VCaP (cell line): ENCODE measurements at regions not wholly inside any gene's neighbourhood (a gene's known extent, or its start where the extent isn't known, plus 50 kb on each side); places are given as distances from the start of the nearest gene placed in this dataset.

Experiments used
- H3K27ac ChIP-seq: fragments of 450-650 bp; 2 replicates; pipeline ENCODE4 v1.5.1; 2017
- CTCF ChIP-seq: fragments of 450-650 bp; conservative IDR thresholded peaks from 2 replicates; pipeline ENCODE4 v1.5.1; 2017; ENCODE audit warnings: mild to moderate bottlenecking, moderate library complexity

DNA sequence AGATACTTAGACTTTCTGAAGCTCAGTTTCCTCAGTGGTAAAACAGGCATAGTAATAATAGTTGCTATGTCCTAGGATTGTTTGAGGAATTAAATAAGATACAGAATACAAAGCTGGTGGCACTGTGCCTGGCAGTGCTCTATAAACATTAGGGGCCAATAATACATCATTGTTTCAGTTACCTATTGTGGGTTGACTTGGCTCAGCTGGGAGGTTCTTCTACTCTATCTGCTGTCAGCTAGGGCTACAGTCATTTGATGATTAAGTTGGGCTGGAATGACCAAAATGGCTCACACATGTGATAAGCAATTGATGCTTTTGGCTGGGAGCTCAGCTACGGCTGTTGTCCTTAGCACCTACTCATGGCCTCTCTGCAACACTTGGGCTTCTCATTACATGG lies 121.2 kb upstream of the USP9X start:
- no peak for TF ChIP-seq CTCF
- no peak overlapping the region for H3K27ac ChIP-seq

GRCh38 chrX:40964633-40965586 lies 120.3 kb upstream of the USP9X start:
- H3K27ac ChIP-seq, result no peak overlapping the region
- no peak for TF ChIP-seq CTCF

- no peak for TF ChIP-seq CTCF
- no peak overlapping the region for H3K27ac ChIP-seq
These were observed 118.9 kb upstream of the USP9X start for GRCh38 chrX:40966213-40966820.

- no peak overlapping the region for H3K27ac ChIP-seq
- TF ChIP-seq CTCF, result no peak
These were observed 117.1 kb upstream of the USP9X start for GRCh38 chrX:40968180-40968579.

- no peak overlapping the region for H3K27ac ChIP-seq
- TF ChIP-seq CTCF, result no peak
These were observed 113.5 kb upstream of the USP9X start for GRCh38 chrX:40971736-40972135.

DNA sequence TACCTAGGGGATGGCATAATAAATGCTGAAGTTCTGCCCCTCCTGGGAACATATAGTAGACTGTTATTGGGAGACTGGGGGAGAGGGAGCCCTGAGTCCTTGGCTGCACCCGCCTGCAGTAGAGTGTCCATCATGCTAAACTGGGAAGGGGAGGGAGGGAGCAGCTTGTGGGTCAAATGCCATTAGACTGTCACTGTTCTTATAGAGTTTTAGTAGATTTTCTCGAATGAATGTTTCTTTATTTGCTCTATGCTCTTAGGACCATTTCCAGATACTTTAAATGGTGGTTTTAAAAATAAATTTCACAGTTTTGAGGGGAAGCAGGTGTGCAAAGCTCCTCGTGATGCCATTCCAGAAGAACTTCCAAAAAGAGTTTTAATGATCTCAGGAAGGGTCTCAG lies 111.6 kb upstream of the USP9X start:
- H3K27ac ChIP-seq, result no peak overlapping the region
- TF ChIP-seq CTCF, result no peak

GRCh38 chrX:40975951-40976350 lies 109.3 kb upstream of the USP9X start:
- H3K27ac ChIP-seq, result no peak overlapping the region
- TF ChIP-seq CTCF, result no peak
